ENCODE measurements at regions not wholly inside any gene's neighbourhood (a gene's known extent, or its start where the extent isn't known, plus 50 kb on each side); places are given as distances from the start of the nearest gene placed in this dataset.

DNA sequence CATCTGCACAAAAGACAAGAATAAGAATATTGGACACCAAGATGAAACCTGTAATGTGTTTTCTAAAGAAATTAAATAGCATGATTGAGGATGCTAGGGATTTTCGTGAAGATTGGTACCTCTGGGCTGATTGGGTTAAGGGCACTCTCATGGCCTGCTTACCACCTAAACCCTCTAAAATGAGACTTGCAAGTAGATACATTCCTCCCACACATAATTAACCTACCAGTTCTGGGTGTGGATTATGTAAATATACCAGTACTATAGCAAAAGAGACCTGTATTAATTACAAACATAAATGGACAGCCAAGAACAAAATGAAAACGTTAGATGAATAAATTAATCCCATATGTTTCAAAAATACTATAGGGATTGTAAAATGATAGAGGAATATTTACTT, 1069.6 kb upstream of the B3GALT2 start:
- no peaks in the 10 kb centered on the region for H3K4me1 ChIP-seq (ENCODE audit: control insufficient read depth in 1 of 2, insufficient read depth in 2 of 2, low read length in 2 of 2)
- TF ChIP-seq SIN3A (IDR thresholded peaks at IDR 0.05; ENCODE audit: low read depth), result no peak
- no peak for TF ChIP-seq YY1 (IDR thresholded peaks at IDR 0.05; ENCODE audit: extremely low read depth, insufficient replicate concordance, low read depth, low read length)
- TF ChIP-seq FOSL1 (IDR thresholded peaks at IDR 0.05; ENCODE audit: low read depth), result no peak
- TF ChIP-seq CBX3 (IDR thresholded peaks at IDR 0.05; ENCODE audit: low read depth), result no peak
- TF ChIP-seq EGR1 (IDR thresholded peaks at IDR 0.05; ENCODE audit: low read depth), result no peak
- TF ChIP-seq, protein P1, sequence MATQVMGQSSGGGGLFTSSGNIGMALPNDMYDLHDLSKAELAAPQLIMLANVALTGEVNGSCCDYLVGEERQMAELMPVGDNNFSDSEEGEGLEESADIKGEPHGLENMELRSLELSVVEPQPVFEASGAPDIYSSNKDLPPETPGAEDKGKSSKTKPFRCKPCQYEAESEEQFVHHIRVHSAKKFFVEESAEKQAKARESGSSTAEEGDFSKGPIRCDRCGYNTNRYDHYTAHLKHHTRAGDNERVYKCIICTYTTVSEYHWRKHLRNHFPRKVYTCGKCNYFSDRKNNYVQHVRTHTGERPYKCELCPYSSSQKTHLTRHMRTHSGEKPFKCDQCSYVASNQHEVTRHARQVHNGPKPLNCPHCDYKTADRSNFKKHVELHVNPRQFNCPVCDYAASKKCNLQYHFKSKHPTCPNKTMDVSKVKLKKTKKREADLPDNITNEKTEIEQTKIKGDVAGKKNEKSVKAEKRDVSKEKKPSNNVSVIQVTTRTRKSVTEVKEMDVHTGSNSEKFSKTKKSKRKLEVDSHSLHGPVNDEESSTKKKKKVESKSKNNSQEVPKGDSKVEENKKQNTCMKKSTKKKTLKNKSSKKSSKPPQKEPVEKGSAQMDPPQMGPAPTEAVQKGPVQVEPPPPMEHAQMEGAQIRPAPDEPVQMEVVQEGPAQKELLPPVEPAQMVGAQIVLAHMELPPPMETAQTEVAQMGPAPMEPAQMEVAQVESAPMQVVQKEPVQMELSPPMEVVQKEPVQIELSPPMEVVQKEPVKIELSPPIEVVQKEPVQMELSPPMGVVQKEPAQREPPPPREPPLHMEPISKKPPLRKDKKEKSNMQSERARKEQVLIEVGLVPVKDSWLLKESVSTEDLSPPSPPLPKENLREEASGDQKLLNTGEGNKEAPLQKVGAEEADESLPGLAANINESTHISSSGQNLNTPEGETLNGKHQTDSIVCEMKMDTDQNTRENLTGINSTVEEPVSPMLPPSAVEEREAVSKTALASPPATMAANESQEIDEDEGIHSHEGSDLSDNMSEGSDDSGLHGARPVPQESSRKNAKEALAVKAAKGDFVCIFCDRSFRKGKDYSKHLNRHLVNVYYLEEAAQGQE (IDR thresholded peaks at IDR 0.05; ENCODE audit: low read depth), result no peak
- TF ChIP-seq SP1 (IDR thresholded peaks at IDR 0.05; ENCODE audit: low read depth), result no peak
- no peak for TF ChIP-seq ZNF274 (IDR thresholded peaks at IDR 0.05; ENCODE audit: low read depth, low read length)
- TF ChIP-seq RAD21 (IDR thresholded peaks at IDR 0.05; ENCODE audit: low read depth), result no peak
- no peak for TF ChIP-seq POLR2A (IDR thresholded peaks at IDR 0.05; ENCODE audit: borderline replicate concordance, extremely low read depth, insufficient read depth, insufficient read length)
- no peak for TF ChIP-seq SRF (IDR thresholded peaks at IDR 0.05; ENCODE audit: low read depth)
- no peak for TF ChIP-seq CEBPB (IDR thresholded peaks at IDR 0.05; ENCODE audit: low read depth)
- TF ChIP-seq POLR2AphosphoS5 (IDR thresholded peaks at IDR 0.05; ENCODE audit: low read depth, low read length), result no peak
- TF ChIP-seq, protein P2, sequence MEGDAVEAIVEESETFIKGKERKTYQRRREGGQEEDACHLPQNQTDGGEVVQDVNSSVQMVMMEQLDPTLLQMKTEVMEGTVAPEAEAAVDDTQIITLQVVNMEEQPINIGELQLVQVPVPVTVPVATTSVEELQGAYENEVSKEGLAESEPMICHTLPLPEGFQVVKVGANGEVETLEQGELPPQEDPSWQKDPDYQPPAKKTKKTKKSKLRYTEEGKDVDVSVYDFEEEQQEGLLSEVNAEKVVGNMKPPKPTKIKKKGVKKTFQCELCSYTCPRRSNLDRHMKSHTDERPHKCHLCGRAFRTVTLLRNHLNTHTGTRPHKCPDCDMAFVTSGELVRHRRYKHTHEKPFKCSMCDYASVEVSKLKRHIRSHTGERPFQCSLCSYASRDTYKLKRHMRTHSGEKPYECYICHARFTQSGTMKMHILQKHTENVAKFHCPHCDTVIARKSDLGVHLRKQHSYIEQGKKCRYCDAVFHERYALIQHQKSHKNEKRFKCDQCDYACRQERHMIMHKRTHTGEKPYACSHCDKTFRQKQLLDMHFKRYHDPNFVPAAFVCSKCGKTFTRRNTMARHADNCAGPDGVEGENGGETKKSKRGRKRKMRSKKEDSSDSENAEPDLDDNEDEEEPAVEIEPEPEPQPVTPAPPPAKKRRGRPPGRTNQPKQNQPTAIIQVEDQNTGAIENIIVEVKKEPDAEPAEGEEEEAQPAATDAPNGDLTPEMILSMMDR (IDR thresholded peaks at IDR 0.05 in 2 of 3, conservative IDR thresholded peaks at IDR 0.05 in 1 of 3; ENCODE audit: borderline replicate concordance in 1 of 3, insufficient read depth in 1 of 3, low read depth in 2 of 3, low read length in 2 of 3), result no peak
- TF ChIP-seq, protein P3, sequence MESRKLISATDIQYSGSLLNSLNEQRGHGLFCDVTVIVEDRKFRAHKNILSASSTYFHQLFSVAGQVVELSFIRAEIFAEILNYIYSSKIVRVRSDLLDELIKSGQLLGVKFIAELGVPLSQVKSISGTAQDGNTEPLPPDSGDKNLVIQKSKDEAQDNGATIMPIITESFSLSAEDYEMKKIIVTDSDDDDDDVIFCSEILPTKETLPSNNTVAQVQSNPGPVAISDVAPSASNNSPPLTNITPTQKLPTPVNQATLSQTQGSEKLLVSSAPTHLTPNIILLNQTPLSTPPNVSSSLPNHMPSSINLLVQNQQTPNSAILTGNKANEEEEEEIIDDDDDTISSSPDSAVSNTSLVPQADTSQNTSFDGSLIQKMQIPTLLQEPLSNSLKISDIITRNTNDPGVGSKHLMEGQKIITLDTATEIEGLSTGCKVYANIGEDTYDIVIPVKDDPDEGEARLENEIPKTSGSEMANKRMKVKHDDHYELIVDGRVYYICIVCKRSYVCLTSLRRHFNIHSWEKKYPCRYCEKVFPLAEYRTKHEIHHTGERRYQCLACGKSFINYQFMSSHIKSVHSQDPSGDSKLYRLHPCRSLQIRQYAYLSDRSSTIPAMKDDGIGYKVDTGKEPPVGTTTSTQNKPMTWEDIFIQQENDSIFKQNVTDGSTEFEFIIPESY (IDR thresholded peaks at IDR 0.05; ENCODE audit: extremely low read depth, insufficient replicate concordance, low read length), result no peak
- TF ChIP-seq ZFX (IDR thresholded peaks at IDR 0.05), result no peak
- TF ChIP-seq TCF7L2 (IDR thresholded peaks at IDR 0.05; ENCODE audit: borderline replicate concordance, extremely low read depth, insufficient read depth, insufficient read length), result no peak
- TF ChIP-seq, protein P4, sequence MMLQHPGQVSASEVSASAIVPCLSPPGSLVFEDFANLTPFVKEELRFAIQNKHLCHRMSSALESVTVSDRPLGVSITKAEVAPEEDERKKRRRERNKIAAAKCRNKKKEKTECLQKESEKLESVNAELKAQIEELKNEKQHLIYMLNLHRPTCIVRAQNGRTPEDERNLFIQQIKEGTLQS (IDR thresholded peaks at IDR 0.05), result no peak
- no peak for TF ChIP-seq EZH2phosphoT487 (IDR thresholded peaks at IDR 0.05; ENCODE audit: borderline replicate concordance)
- no peak for TF ChIP-seq JUND (IDR thresholded peaks at IDR 0.05)
- H3K36me3 ChIP-seq (ENCODE audit: control insufficient read depth in 1 of 2, insufficient read depth in 2 of 2, low read length in 2 of 2), result no peaks in the 10 kb centered on the region
- ChIA-PET CTCF (no interaction called here), POLR2A (no interaction called here), RAD21 (ENCODE audit: low non-redundant PET in 1 of 2, low total read pairs in 2 of 2, uncharacterized antibody in 2 of 2, unreplicated experiment in 2 of 2) (no interaction called here)
- BruUV-seq (replicated peaks), result no TSS peak
- no peaks in the 10 kb centered on the region; the same call in 1 of the 2 replicates for H4K20me1 ChIP-seq (ENCODE audit: insufficient read depth)
- H3K27ac ChIP-seq (ENCODE audit: low read depth, low read length), result no peak overlapping the region
- DNase-seq (ENCODE audit: low read depth, low spot score) (no peak), ATAC-seq (no peak)
- no peaks in the 10 kb centered on the region for H3K9me2 ChIP-seq (ENCODE audit: insufficient read depth)
- no peak overlapping the region for H3K4me2 ChIP-seq (ENCODE audit: low read length)
- no peak overlapping the region for H3K9ac ChIP-seq (ENCODE audit: low read length)
- no peak overlapping the region for H2AFZ ChIP-seq (ENCODE audit: low read depth, low read length, poor library complexity, severe bottlenecking)
- intact Hi-C loops (cut with micrococcal nuclease), result no loop called here
- H3K27me3 ChIP-seq (ENCODE audit: insufficient read depth, low read length), result no peaks in the 10 kb centered on the region
- H3K79me2 ChIP-seq (ENCODE audit: insufficient read depth, low read length), result no peaks in the 10 kb centered on the region
- H3K4me3 ChIP-seq (replicated peaks in 1 of 2; ENCODE audit: low read depth in 1 of 2, low read length in 2 of 2), result no peak overlapping the region
- H3K9me3 ChIP-seq (ENCODE audit: control insufficient read depth in 1 of 2, insufficient read depth in 1 of 2, low read depth in 1 of 2, low read length in 2 of 2), result no peaks in the 10 kb centered on the region

Data from HCT116 (cell line).